Right atrium auricular region (tissue), 2 donors: ENCODE measurements at regions not wholly inside any gene's neighbourhood (a gene's known extent, or its start where the extent isn't known, plus 50 kb on each side); places are given as distances from the start of the nearest gene placed in this dataset.

Source experiments
- DNase-seq: peaks from one replicate; pipeline ENCODE4 v3.0.0-alpha.2; 2019; ENCODE audit warnings: low spot score
- H3K27ac ChIP-seq, 2 donors: fragments of 200-600 bp; sonication (generic); 1 replicate in 1 of 2; 2 replicates in 1 of 2; pipeline ENCODE4 v1.5.1; 2016 to 2019
- H3K27me3 ChIP-seq, 2 donors: fragments of 200-600 bp; sonication (generic); one replicate each; pipeline versions ENCODE4 v1.5.1 to v1.6.0; 2017 to 2019
- H3K36me3 ChIP-seq: fragments of 200-600 bp; sonication (generic); one replicate; pipeline ENCODE4 v1.5.1; 2016
- H3K4me1 ChIP-seq, 2 donors: fragments of 200-600 bp; sonication (generic); one replicate each; pipeline versions ENCODE4 v1.5.1 to v1.6.0; 2017 to 2019
- H3K4me3 ChIP-seq, 2 donors: fragments of 200-600 bp; sonication (generic); 1 replicate in 1 of 2; 2 replicates in 1 of 2; pipeline ENCODE4 v1.5.1; 2017 to 2019; ENCODE audit warnings: mild to moderate bottlenecking in 1 of 2, moderate library complexity in 1 of 2
- H3K9me3 ChIP-seq, 2 donors: fragments of 200-600 bp; sonication (generic); one replicate each; pipeline ENCODE4 v1.5.1; 2019
- CTCF ChIP-seq, 2 donors: fragments of 200-600 bp; sonication (generic); IDR thresholded peaks; one replicate each; pipeline ENCODE4 v1.5.1; 2019; ENCODE audit warnings: antibody characterized with exemption in 2 of 2

- no peak for DNase-seq
- TF ChIP-seq CTCF (IDR thresholded peaks at IDR 0.05): no peak
- H3K27me3 ChIP-seq: no peaks in the 10 kb centered on the region
- H3K4me1 ChIP-seq: no peaks in the 10 kb centered on the region
- no peak overlapping the region for H3K4me3 ChIP-seq
- H3K27ac ChIP-seq: no peak overlapping the region
- no peaks in the 10 kb centered on the region for H3K36me3 ChIP-seq
- H3K9me3 ChIP-seq: peaks cover 0 to 7% of the 10 kb centered on the region in 2 donors
Measured at GRCh38 chr7:145850636-145851035, 266.0 kb upstream of the CNTNAP2 start.

- H3K4me3 ChIP-seq: no peak overlapping the region
- TF ChIP-seq CTCF (IDR thresholded peaks at IDR 0.05): no peak
- no peaks in the 10 kb centered on the region for H3K4me1 ChIP-seq
- H3K27ac ChIP-seq: no peak overlapping the region
- H3K27me3 ChIP-seq: no peaks in the 10 kb centered on the region
- H3K9me3 ChIP-seq: no peaks in the 10 kb centered on the region
- H3K36me3 ChIP-seq: no peaks in the 10 kb centered on the region
- no peak for DNase-seq
Measured at GRCh38 chr7:145848691-145849090, 267.9 kb upstream of the CNTNAP2 start.

- no peak for TF ChIP-seq CTCF (IDR thresholded peaks at IDR 0.05)
- Histone ChIP-seq H3K36me3 (no peaks in the 10 kb centered on the region), H3K27ac (no peak overlapping the region), H3K4me3 (no peak overlapping the region), H3K4me1 (no peaks in the 10 kb centered on the region), H3K9me3 (no peaks in the 10 kb centered on the region), H3K27me3 (no peaks in the 10 kb centered on the region)
- no peak for DNase-seq
Measured at GRCh38 chr7:145845345-145845744, 271.3 kb upstream of the CNTNAP2 start.

GRCh38 chr7:145839814-145840213 is 276.8 kb upstream of the CNTNAP2 start:
- Histone ChIP-seq H3K4me3 (no peak overlapping the region), H3K27ac (no peak overlapping the region), H3K4me1 (no peaks in the 10 kb centered on the region), H3K9me3 (peaks cover 0 to 13% of the 10 kb centered on the region in 2 donors), H3K27me3 (no peaks in the 10 kb centered on the region), H3K36me3 (no peaks in the 10 kb centered on the region)
- no peak for TF ChIP-seq CTCF (IDR thresholded peaks at IDR 0.05)
- DNase-seq: no peak

- Histone ChIP-seq H3K27ac (no peak overlapping the region), H3K4me1 (no peaks in the 10 kb centered on the region), H3K4me3 (no peak overlapping the region), H3K27me3 (no peaks in the 10 kb centered on the region), H3K9me3 (peaks cover 0 to 24% of the 10 kb centered on the region in 2 donors), H3K36me3 (no peaks in the 10 kb centered on the region)
- no peak for TF ChIP-seq CTCF (IDR thresholded peaks at IDR 0.05)
- no peak for DNase-seq
Measured at GRCh38 chr7:145831616-145832206, 284.9 kb upstream of the CNTNAP2 start.

GRCh38 chr7:145817687-145818086 is 298.9 kb upstream of the CNTNAP2 start:
- no peaks in the 10 kb centered on the region for H3K27me3 ChIP-seq
- DNase-seq: no peak
- no peaks in the 10 kb centered on the region for H3K4me1 ChIP-seq
- H3K27ac ChIP-seq: no peak overlapping the region
- no peaks in the 10 kb centered on the region for H3K9me3 ChIP-seq
- no peak overlapping the region for H3K4me3 ChIP-seq
- H3K36me3 ChIP-seq: no peaks in the 10 kb centered on the region
- no peak for TF ChIP-seq CTCF (IDR thresholded peaks at IDR 0.05)
